ENCODE measurements at regions not wholly inside any gene's neighbourhood (a gene's known extent, or its start where the extent isn't known, plus 50 kb on each side); places are given as distances from the start of the nearest gene placed in this dataset.

GRCh38 chr2:235191486-235191885 lies 239.7 kb downstream of the SH3BP4 start:
- POLR2A ChIA-PET: no interaction called here
- CTCF ChIA-PET: no interaction called here
- Histone ChIP-seq H3K36me3 (ENCODE audit: control insufficient read depth in 2 of 2, extremely low read depth in 1 of 2, insufficient read depth in 1 of 2, low read length in 1 of 2) (no peaks in the 10 kb centered on the region), H3K4me3 (ENCODE audit: control insufficient read depth in 1 of 2, extremely low read depth in 1 of 2, low read length in 1 of 2) (no peak overlapping the region), H3K9me3 (no peaks in the 10 kb centered on the region), H3K27me3 (replicated peaks in 1 of 2; ENCODE audit: control insufficient read depth in 2 of 2, extremely low read depth in 1 of 2, insufficient read depth in 2 of 2, low read length in 1 of 2) (peaks cover 0 to 9% of the 10 kb centered on the region in 2 experiments), H3K4me1 (ENCODE audit: control insufficient read depth in 1 of 2, extremely low read depth in 1 of 2, insufficient read depth in 2 of 2, low read length in 2 of 2) (no peaks in the 10 kb centered on the region), H3K27ac (ENCODE audit: low read length) (no peak overlapping the region)
- H3K27me3 Mint-ChIP-seq: peaks cover 16 to 21% of the 10 kb centered on the region in 2 donors
- no peak for DNase-seq
- H3K4me3 Mint-ChIP-seq: no peak overlapping the region
- no peaks in the 10 kb centered on the region for H3K4me1 Mint-ChIP-seq
- peaks cover 0 to 4% (median 3%) of the 10 kb centered on the region in 3 donors for H3K9me3 Mint-ChIP-seq
- ATAC-seq (replicated peaks in 1 of 4): no peak
- H3K27ac Mint-ChIP-seq: no peak overlapping the region
- H3K36me3 Mint-ChIP-seq: no peaks in the 10 kb centered on the region
- WGBS (ENCODE audit: insufficient coverage): 69% methylated on average over 13 of the region's 15 CpGs

GRCh38 chr2:235191978-235192377 lies 240.2 kb downstream of the SH3BP4 start:
- ChIA-PET POLR2A (no interaction called here), CTCF (no interaction called here)
- Mint-ChIP-seq H3K36me3 (no peaks in the 10 kb centered on the region), H3K4me1 (no peaks in the 10 kb centered on the region), H3K9me3 (peaks cover 0 to 4% (median 3%) of the 10 kb centered on the region in 3 donors), H3K4me3 (no peak overlapping the region), H3K27me3 (peaks cover 16 to 21% of the 10 kb centered on the region in 2 donors), H3K27ac (no peak overlapping the region)
- Histone ChIP-seq H3K27ac (ENCODE audit: low read length) (no peak overlapping the region), H3K4me1 (ENCODE audit: control insufficient read depth in 1 of 2, extremely low read depth in 1 of 2, insufficient read depth in 2 of 2, low read length in 2 of 2) (no peaks in the 10 kb centered on the region), H3K27me3 (replicated peaks in 1 of 2; ENCODE audit: control insufficient read depth in 2 of 2, extremely low read depth in 1 of 2, insufficient read depth in 2 of 2, low read length in 1 of 2) (peaks cover 0 to 9% of the 10 kb centered on the region in 2 experiments), H3K4me3 (ENCODE audit: control insufficient read depth in 1 of 2, extremely low read depth in 1 of 2, low read length in 1 of 2) (no peak overlapping the region), H3K36me3 (ENCODE audit: control insufficient read depth in 2 of 2, extremely low read depth in 1 of 2, insufficient read depth in 1 of 2, low read length in 1 of 2) (no peaks in the 10 kb centered on the region), H3K9me3 (no peaks in the 10 kb centered on the region)
- ATAC-seq (replicated peaks in 1 of 4) (no peak), DNase-seq (no peak)
- 90% methylated on average over 15 of the region's 15 CpGs for whole genome bisulfite sequencing (ENCODE audit: insufficient coverage)

- Mint-ChIP-seq H3K27ac (no peak overlapping the region), H3K36me3 (no peaks in the 10 kb centered on the region), H3K4me1 (no peaks in the 10 kb centered on the region), H3K9me3 (peaks cover 0 to 4% (median 3%) of the 10 kb centered on the region in 3 donors), H3K4me3 (no peak overlapping the region), H3K27me3 (peaks cover 16 to 21% of the 10 kb centered on the region in 2 donors)
- no peak for DNase-seq
- ATAC-seq (replicated peaks in 1 of 4): no peak
- ChIA-PET POLR2A (no interaction called here), CTCF (no interaction called here)
- Histone ChIP-seq H3K4me1 (ENCODE audit: control insufficient read depth in 1 of 2, extremely low read depth in 1 of 2, insufficient read depth in 2 of 2, low read length in 2 of 2) (no peaks in the 10 kb centered on the region), H3K4me3 (ENCODE audit: control insufficient read depth in 1 of 2, extremely low read depth in 1 of 2, low read length in 1 of 2) (no peak overlapping the region), H3K27me3 (replicated peaks in 1 of 2; ENCODE audit: control insufficient read depth in 2 of 2, extremely low read depth in 1 of 2, insufficient read depth in 2 of 2, low read length in 1 of 2) (peaks cover 0 to 12% of the 10 kb centered on the region in 2 experiments), H3K27ac (ENCODE audit: low read length) (no peak overlapping the region), H3K9me3 (no peaks in the 10 kb centered on the region), H3K36me3 (ENCODE audit: control insufficient read depth in 2 of 2, extremely low read depth in 1 of 2, insufficient read depth in 1 of 2, low read length in 1 of 2) (no peaks in the 10 kb centered on the region)
- no CpG with 5 or more reads among the region's 2 CpGs for WGBS (ENCODE audit: insufficient coverage)
These were observed 242.5 kb downstream of the SH3BP4 start for GRCh38 chr2:235194351-235194750.

- DNase-seq: no peak
- H3K9me3 ChIP-seq: no peaks in the 10 kb centered on the region
- Mint-ChIP-seq H3K27me3 (peaks cover 16 to 21% of the 10 kb centered on the region in 2 donors), H3K27ac (no peak overlapping the region), H3K36me3 (no peaks in the 10 kb centered on the region), H3K4me1 (no peaks in the 10 kb centered on the region), H3K4me3 (no peak overlapping the region), H3K9me3 (peaks cover 0 to 4% (median 3%) of the 10 kb centered on the region in 3 donors)
- H3K27me3 ChIP-seq (replicated peaks in 1 of 2; ENCODE audit: control insufficient read depth in 2 of 2, extremely low read depth in 1 of 2, insufficient read depth in 2 of 2, low read length in 1 of 2): peaks cover 0 to 12% of the 10 kb centered on the region in 2 experiments
- WGBS (ENCODE audit: insufficient coverage): 81% methylated on average over 3 of the region's 3 CpGs
- no peak for ATAC-seq (replicated peaks in 1 of 4)
- no peak overlapping the region for H3K4me3 ChIP-seq (ENCODE audit: control insufficient read depth in 1 of 2, extremely low read depth in 1 of 2, low read length in 1 of 2)
- ChIA-PET CTCF (no interaction called here), POLR2A (no interaction called here)
- H3K4me1 ChIP-seq (ENCODE audit: control insufficient read depth in 1 of 2, extremely low read depth in 1 of 2, insufficient read depth in 2 of 2, low read length in 2 of 2): no peaks in the 10 kb centered on the region
- H3K36me3 ChIP-seq (ENCODE audit: control insufficient read depth in 2 of 2, extremely low read depth in 1 of 2, insufficient read depth in 1 of 2, low read length in 1 of 2): no peaks in the 10 kb centered on the region
- no peak overlapping the region for H3K27ac ChIP-seq (ENCODE audit: low read length)
These were observed 243.0 kb downstream of the SH3BP4 start for GRCh38 chr2:235194836-235195235.

- POLR2A ChIA-PET: no interaction called here
- 86% methylated on average over 3 of the region's 5 CpGs for WGBS (ENCODE audit: insufficient coverage)
- no peaks in the 10 kb centered on the region for H3K4me1 ChIP-seq (ENCODE audit: control insufficient read depth in 1 of 2, extremely low read depth in 1 of 2, insufficient read depth in 2 of 2, low read length in 2 of 2)
These were observed 244.1 kb downstream of the SH3BP4 start for GRCh38 chr2:235195921-235196320.

GRCh38 chr2:235199128-235199527 lies 247.3 kb downstream of the SH3BP4 start:
- Histone ChIP-seq H3K9me3 (no peaks in the 10 kb centered on the region), H3K4me1 (ENCODE audit: control insufficient read depth in 1 of 2, extremely low read depth in 1 of 2, insufficient read depth in 2 of 2, low read length in 2 of 2) (no peaks in the 10 kb centered on the region), H3K36me3 (ENCODE audit: control insufficient read depth in 2 of 2, extremely low read depth in 1 of 2, insufficient read depth in 1 of 2, low read length in 1 of 2) (no peaks in the 10 kb centered on the region), H3K27me3 (replicated peaks in 1 of 2; ENCODE audit: control insufficient read depth in 2 of 2, extremely low read depth in 1 of 2, insufficient read depth in 2 of 2, low read length in 1 of 2) (peaks cover 0 to 10% of the 10 kb centered on the region in 2 experiments), H3K27ac (ENCODE audit: low read length) (no peak overlapping the region), H3K4me3 (ENCODE audit: control insufficient read depth in 1 of 2, extremely low read depth in 1 of 2, low read length in 1 of 2) (no peak overlapping the region)
- Mint-ChIP-seq H3K27ac (no peak overlapping the region), H3K4me3 (no peak overlapping the region), H3K4me1 (no peaks in the 10 kb centered on the region), H3K27me3 (peaks cover 8 to 19% of the 10 kb centered on the region in 2 donors), H3K36me3 (no peaks in the 10 kb centered on the region), H3K9me3 (no peaks in the 10 kb centered on the region)
- 81% methylated on average over 6 of the region's 9 CpGs for WGBS (ENCODE audit: insufficient coverage)
- DNase-seq (no peak), ATAC-seq (replicated peaks in 1 of 4) (no peak)
- ChIA-PET POLR2A (no interaction called here), CTCF (no interaction called here)

More at GRCh38 chr2:235195921-235196320, 244.1 kb downstream of the SH3BP4 start:
- CTCF ChIA-PET: no interaction called here
- Mint-ChIP-seq H3K27ac (no peak overlapping the region), H3K4me3 (no peak overlapping the region), H3K9me3 (peaks cover 0 to 4% (median 3%) of the 10 kb centered on the region in 3 donors), H3K36me3 (no peaks in the 10 kb centered on the region), H3K27me3 (peaks cover 16 to 21% of the 10 kb centered on the region in 2 donors), H3K4me1 (no peaks in the 10 kb centered on the region)
- ATAC-seq (replicated peaks in 1 of 4) (no peak), DNase-seq (no peak)
- H3K36me3 ChIP-seq (ENCODE audit: control insufficient read depth in 2 of 2, extremely low read depth in 1 of 2, insufficient read depth in 1 of 2, low read length in 1 of 2): no peaks in the 10 kb centered on the region
- H3K9me3 ChIP-seq: no peaks in the 10 kb centered on the region
- H3K27ac ChIP-seq (ENCODE audit: low read length): no peak overlapping the region
- peaks cover 0 to 12% of the 10 kb centered on the region in 2 experiments for H3K27me3 ChIP-seq (replicated peaks in 1 of 2; ENCODE audit: control insufficient read depth in 2 of 2, extremely low read depth in 1 of 2, insufficient read depth in 2 of 2, low read length in 1 of 2)
- H3K4me3 ChIP-seq (ENCODE audit: control insufficient read depth in 1 of 2, extremely low read depth in 1 of 2, low read length in 1 of 2): no peak overlapping the region

- ATAC-seq (replicated peaks in 1 of 4): no peak
- no peak overlapping the region for H3K27ac Mint-ChIP-seq
- no peak for DNase-seq
- Histone ChIP-seq H3K27ac (ENCODE audit: low read length) (no peak overlapping the region), H3K27me3 (replicated peaks in 1 of 2; ENCODE audit: control insufficient read depth in 2 of 2, extremely low read depth in 1 of 2, insufficient read depth in 2 of 2, low read length in 1 of 2) (peaks cover 0 to 9% of the 10 kb centered on the region in 2 experiments), H3K4me3 (ENCODE audit: control insufficient read depth in 1 of 2, extremely low read depth in 1 of 2, low read length in 1 of 2) (no peak overlapping the region), H3K36me3 (ENCODE audit: control insufficient read depth in 2 of 2, extremely low read depth in 1 of 2, insufficient read depth in 1 of 2, low read length in 1 of 2) (no peaks in the 10 kb centered on the region), H3K4me1 (ENCODE audit: control insufficient read depth in 1 of 2, extremely low read depth in 1 of 2, insufficient read depth in 2 of 2, low read length in 2 of 2) (no peaks in the 10 kb centered on the region), H3K9me3 (no peaks in the 10 kb centered on the region)
- WGBS (ENCODE audit: insufficient coverage): 27% methylated on average over 2 of the region's 2 CpGs
- H3K9me3 Mint-ChIP-seq: no peaks in the 10 kb centered on the region
- no peaks in the 10 kb centered on the region for H3K36me3 Mint-ChIP-seq
- ChIA-PET POLR2A (no interaction called here), CTCF (no interaction called here)
- no peak overlapping the region for H3K4me3 Mint-ChIP-seq
- H3K27me3 Mint-ChIP-seq: peaks cover 7 to 16% of the 10 kb centered on the region in 2 donors
- H3K4me1 Mint-ChIP-seq: no peaks in the 10 kb centered on the region
These were observed 248.4 kb downstream of the SH3BP4 start for GRCh38 chr2:235200216-235200615.
